Osteocyte (in vitro differentiated cells): ENCODE measurements at regions not wholly inside any gene's neighbourhood (a gene's known extent, or its start where the extent isn't known, plus 50 kb on each side); places are given as distances from the start of the nearest gene placed in this dataset.

ENCODE experiments used
- DNase-seq: peaks from one replicate; pipeline ENCODE4 v3.0.0; 2021; ENCODE audit warnings: mixed read lengths; ENCODE audit not compliant: unreplicated experiment; ENCODE audit errors: extremely low spot score
- H3K27ac Mint-ChIP-seq: one replicate; pipeline ENCODE4 v1.8.0; 2021; ENCODE audit warnings: mild to moderate bottlenecking, mixed read lengths; ENCODE audit not compliant: unreplicated experiment
- H3K27me3 Mint-ChIP-seq: one replicate; pipeline ENCODE4 v1.8.0; 2021; ENCODE audit warnings: mixed read lengths; ENCODE audit not compliant: unreplicated experiment
- H3K36me3 Mint-ChIP-seq: one replicate; pipeline ENCODE4 v1.8.0; 2021; ENCODE audit warnings: mixed read lengths; ENCODE audit not compliant: unreplicated experiment
- H3K4me1 Mint-ChIP-seq: one replicate; pipeline ENCODE4 v1.8.0; 2021; ENCODE audit warnings: mixed read lengths; ENCODE audit not compliant: unreplicated experiment
- H3K4me3 Mint-ChIP-seq: one replicate; pipeline ENCODE4 v1.8.0; 2021; ENCODE audit warnings: mild to moderate bottlenecking, moderate library complexity, mixed read lengths; ENCODE audit not compliant: unreplicated experiment
- H3K9me3 Mint-ChIP-seq: one replicate; pipeline ENCODE4 v1.8.0; 2021; ENCODE audit warnings: mixed read lengths; ENCODE audit not compliant: unreplicated experiment
- TF ChIP-seq, protein P1 (sequence below): fragments of 200-600 bp; sonication (generic); IDR thresholded peaks from 2 replicates; pipeline ENCODE4 v1.5.0; 2021; ENCODE audit warnings: antibody characterized with exemption, mild to moderate bottlenecking, moderate library complexity

DNA sequence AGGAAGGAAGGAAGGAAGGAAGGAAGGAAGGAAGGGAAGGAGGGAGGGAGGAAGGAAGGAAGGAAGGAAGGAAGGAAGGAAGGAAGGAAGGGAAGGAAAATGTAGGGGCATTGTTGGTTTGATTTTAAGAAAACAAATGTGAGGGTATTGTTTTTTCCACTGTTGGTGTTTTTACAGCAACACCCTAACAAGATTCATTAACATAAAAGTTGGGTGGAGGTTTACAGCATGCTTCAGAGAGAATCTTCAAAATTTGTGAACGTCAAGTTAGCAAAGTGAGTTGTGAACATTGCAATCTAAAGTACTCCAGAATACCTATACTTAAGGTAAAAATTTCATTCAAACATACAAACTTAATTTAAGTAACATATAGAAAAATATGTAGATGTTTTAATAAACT lies 200.2 kb upstream of the ID4 start:
- H3K4me3 Mint-ChIP-seq = no peak overlapping the region
- DNase-seq = no peak
- TF ChIP-seq, protein P1, sequence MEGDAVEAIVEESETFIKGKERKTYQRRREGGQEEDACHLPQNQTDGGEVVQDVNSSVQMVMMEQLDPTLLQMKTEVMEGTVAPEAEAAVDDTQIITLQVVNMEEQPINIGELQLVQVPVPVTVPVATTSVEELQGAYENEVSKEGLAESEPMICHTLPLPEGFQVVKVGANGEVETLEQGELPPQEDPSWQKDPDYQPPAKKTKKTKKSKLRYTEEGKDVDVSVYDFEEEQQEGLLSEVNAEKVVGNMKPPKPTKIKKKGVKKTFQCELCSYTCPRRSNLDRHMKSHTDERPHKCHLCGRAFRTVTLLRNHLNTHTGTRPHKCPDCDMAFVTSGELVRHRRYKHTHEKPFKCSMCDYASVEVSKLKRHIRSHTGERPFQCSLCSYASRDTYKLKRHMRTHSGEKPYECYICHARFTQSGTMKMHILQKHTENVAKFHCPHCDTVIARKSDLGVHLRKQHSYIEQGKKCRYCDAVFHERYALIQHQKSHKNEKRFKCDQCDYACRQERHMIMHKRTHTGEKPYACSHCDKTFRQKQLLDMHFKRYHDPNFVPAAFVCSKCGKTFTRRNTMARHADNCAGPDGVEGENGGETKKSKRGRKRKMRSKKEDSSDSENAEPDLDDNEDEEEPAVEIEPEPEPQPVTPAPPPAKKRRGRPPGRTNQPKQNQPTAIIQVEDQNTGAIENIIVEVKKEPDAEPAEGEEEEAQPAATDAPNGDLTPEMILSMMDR = no peak

DNA sequence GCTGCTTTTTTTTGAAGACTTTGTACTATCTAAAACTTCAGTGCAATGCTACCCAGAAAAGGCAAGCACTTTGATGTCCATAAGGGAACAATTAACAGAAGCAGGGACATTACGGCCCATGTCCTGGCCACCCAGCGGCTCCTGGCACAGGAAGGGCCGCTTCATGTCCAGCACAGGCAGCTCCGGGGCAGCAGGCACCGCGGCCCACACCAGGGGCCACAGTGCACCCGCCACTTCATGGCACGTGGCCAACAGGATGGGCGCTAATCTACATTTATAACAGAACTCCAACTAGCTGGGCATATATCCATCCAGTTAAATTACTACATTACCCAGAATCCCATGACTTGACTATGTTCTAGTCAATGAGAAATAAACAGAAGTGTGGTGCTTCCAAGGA lies 198.2 kb upstream of the ID4 start:
- peaks cover 2% of the 10 kb centered on the region for H3K4me1 Mint-ChIP-seq
- no peaks in the 10 kb centered on the region for H3K36me3 Mint-ChIP-seq
- H3K27me3 Mint-ChIP-seq = no peaks in the 10 kb centered on the region
- H3K9me3 Mint-ChIP-seq = no peaks in the 10 kb centered on the region
- no peak overlapping the region for H3K4me3 Mint-ChIP-seq
- no peak for DNase-seq
- TF ChIP-seq, protein P1 = no peak
- H3K27ac Mint-ChIP-seq = no peak overlapping the region

More for the DNA sequence above, 200.2 kb upstream of the ID4 start:
- Mint-ChIP-seq H3K27ac (no peak overlapping the region), H3K36me3 (no peaks in the 10 kb centered on the region), H3K27me3 (no peaks in the 10 kb centered on the region), H3K4me1 (peaks cover 2% of the 10 kb centered on the region), H3K9me3 (no peaks in the 10 kb centered on the region)

DNA sequence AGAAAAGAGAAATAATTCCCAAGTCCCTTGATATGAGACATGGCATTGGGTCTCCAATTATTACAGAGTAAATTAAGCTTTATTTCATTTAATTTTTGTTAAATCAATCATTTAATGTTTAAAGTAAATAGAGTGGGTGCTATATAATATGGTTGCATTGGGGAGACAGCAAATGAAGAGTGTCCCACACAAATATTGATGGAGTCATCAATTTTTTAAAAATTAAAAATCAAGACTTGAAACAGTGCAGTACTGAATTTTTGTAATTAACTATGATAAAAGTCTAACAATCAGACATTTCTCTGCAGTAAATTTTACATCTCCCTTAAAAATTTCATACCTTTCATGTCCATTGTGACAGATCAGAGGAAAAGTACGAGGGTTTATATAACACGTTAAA lies 193.9 kb upstream of the ID4 start:
- Mint-ChIP-seq H3K4me1 (peaks cover 2% of the 10 kb centered on the region), H3K27ac (no peak overlapping the region), H3K9me3 (no peaks in the 10 kb centered on the region), H3K27me3 (no peaks in the 10 kb centered on the region), H3K4me3 (no peak overlapping the region), H3K36me3 (no peaks in the 10 kb centered on the region)
- no peak for DNase-seq
- TF ChIP-seq, protein P1 = no peak

DNA sequence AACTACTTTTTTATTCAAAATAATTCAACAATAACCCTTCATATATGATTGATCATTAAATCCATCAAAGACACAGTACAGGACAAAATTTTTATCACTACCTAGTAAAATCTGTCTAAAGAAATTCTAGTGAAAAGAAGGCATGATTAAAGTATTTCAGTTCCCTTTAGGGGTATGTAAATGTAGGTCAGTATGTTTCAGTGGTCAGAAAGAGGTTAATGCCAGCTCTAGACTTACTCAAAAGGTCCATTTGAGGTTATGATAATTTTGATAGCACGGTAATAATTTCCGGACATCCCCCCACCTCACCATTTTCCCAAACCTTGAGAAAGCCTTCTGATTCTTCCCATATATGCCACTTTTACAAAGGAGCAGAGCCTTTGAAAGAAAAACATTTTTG lies 193.5 kb upstream of the ID4 start:
- Mint-ChIP-seq H3K4me1 (peaks cover 2% of the 10 kb centered on the region), H3K4me3 (no peak overlapping the region), H3K36me3 (no peaks in the 10 kb centered on the region), H3K27ac (no peak overlapping the region), H3K9me3 (no peaks in the 10 kb centered on the region), H3K27me3 (no peaks in the 10 kb centered on the region)
- no peak for DNase-seq
- TF ChIP-seq, protein P1 = no peak

DNA sequence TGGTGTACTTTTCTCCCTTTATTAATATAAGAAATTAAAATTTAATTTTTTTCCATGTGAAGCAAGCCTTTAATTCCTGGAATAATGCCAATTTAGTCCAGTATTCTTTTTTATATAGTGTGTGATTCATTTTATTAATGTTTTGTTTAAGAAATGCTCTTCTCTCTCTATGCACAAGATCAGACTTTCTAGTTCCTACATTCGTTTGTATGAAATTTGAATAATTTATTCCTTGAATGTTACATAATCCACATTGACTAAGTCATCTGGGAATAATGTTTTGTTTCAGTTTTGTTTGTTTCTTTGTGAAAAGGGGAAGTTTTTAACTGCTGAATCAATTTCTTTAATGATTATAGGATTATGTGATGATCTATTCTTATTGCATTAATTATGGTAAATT lies 181.4 kb upstream of the ID4 start:
- Mint-ChIP-seq H3K9me3 (peaks cover 5% of the 10 kb centered on the region), H3K27me3 (no peaks in the 10 kb centered on the region), H3K27ac (no peak overlapping the region), H3K36me3 (no peaks in the 10 kb centered on the region), H3K4me3 (no peak overlapping the region), H3K4me1 (no peaks in the 10 kb centered on the region)
- TF ChIP-seq, protein P1 = no peak
- no peak for DNase-seq
